H4 (cell line): ENCODE measurements at regions not wholly inside any gene's neighbourhood (a gene's known extent, or its start where the extent isn't known, plus 50 kb on each side); places are given as distances from the start of the nearest gene placed in this dataset.

Experiments used
- DNase-seq: peaks from one replicate; pipeline ENCODE4 v3.0.0-alpha.2; 2015; ENCODE audit warnings: low spot score

GRCh38 chr6:164455835-164456234 lies 853.6 kb downstream of the C6orf118 start:
- no peak for DNase-seq

- no peak for DNase-seq
These were observed 855.6 kb downstream of the C6orf118 start for GRCh38 chr6:164453835-164454234.

GRCh38 chr6:164442572-164442971 lies 866.8 kb downstream of the C6orf118 start:
- DNase-seq: no peak

GRCh38 chr6:164439331-164439730 lies 870.1 kb downstream of the C6orf118 start:
- no peak for DNase-seq

GRCh38 chr6:164436976-164437375 lies 872.4 kb downstream of the C6orf118 start:
- DNase-seq: no peak

GRCh38 chr6:164427728-164428402 lies 881.5 kb downstream of the C6orf118 start:
- DNase-seq: no peak

- no peak for DNase-seq
These were observed 884.9 kb downstream of the C6orf118 start for GRCh38 chr6:164424489-164424888.

GRCh38 chr6:164419099-164419498 lies 890.3 kb downstream of the C6orf118 start:
- DNase-seq: no peak

GRCh38 chr6:164418262-164418588 lies 891.2 kb downstream of the C6orf118 start:
- no peak for DNase-seq

- no peak for DNase-seq
These were observed 891.7 kb downstream of the C6orf118 start for GRCh38 chr6:164417537-164418261.

GRCh38 chr6:164415832-164416563 lies 893.4 kb downstream of the C6orf118 start:
- no peak for DNase-seq

GRCh38 chr6:164414695-164415094 lies 894.7 kb downstream of the C6orf118 start:
- no peak for DNase-seq

GRCh38 chr6:164412566-164412965 lies 896.8 kb downstream of the C6orf118 start:
- no peak for DNase-seq

- DNase-seq: no peak
These were observed 899.4 kb downstream of the C6orf118 start for GRCh38 chr6:164410017-164410416.

- DNase-seq: no peak
These were observed 899.9 kb downstream of the C6orf118 start for GRCh38 chr6:164409309-164410009.

GRCh38 chr6:164408868-164409267 lies 900.5 kb downstream of the C6orf118 start:
- no peak for DNase-seq

GRCh38 chr6:164404812-164405488 lies 904.5 kb downstream of the C6orf118 start:
- DNase-seq: no peak

GRCh38 chr6:164401871-164402270 lies 907.5 kb downstream of the C6orf118 start:
- no peak for DNase-seq

GRCh38 chr6:164398647-164399046 lies 910.8 kb downstream of the C6orf118 start:
- DNase-seq: no peak

- DNase-seq: no peak
These were observed 913.0 kb downstream of the C6orf118 start for GRCh38 chr6:164396071-164397047.
